ENCODE measurements at regions not wholly inside any gene's neighbourhood (a gene's known extent, or its start where the extent isn't known, plus 50 kb on each side); places are given as distances from the start of the nearest gene placed in this dataset.
"Not testable (repeated sequence)": the region's sequence is repeated elsewhere in the genome, so short reads cannot be mapped to it uniquely, and the experiment has no call there.

- DNase-seq = no peak
Measured at GRCh38 chr6:139701003-139701402, 326.6 kb upstream of the CITED2 start.

GRCh38 chr6:139699911-139700310 is 325.5 kb upstream of the CITED2 start:
- no peak for DNase-seq

GRCh38 chr6:139699335-139699734 is 324.9 kb upstream of the CITED2 start:
- no peak for DNase-seq

GRCh38 chr6:139698526-139699176 is 324.2 kb upstream of the CITED2 start:
- no peak for DNase-seq

GRCh38 chr6:139697856-139698255 is 323.4 kb upstream of the CITED2 start:
- DNase-seq = not testable (repeated sequence)

GRCh38 chr6:139696991-139697390 is 322.5 kb upstream of the CITED2 start:
- not testable (repeated sequence) for DNase-seq

GRCh38 chr6:139695361-139695760 is 320.9 kb upstream of the CITED2 start:
- no peak for DNase-seq

GRCh38 chr6:139693735-139694134 is 319.3 kb upstream of the CITED2 start:
- no peak for DNase-seq

GRCh38 chr6:139690007-139690406 is 315.6 kb upstream of the CITED2 start:
- no peak for DNase-seq

GRCh38 chr6:139687055-139687454 is 312.6 kb upstream of the CITED2 start:
- no peak for DNase-seq

- DNase-seq = no peak
Measured at GRCh38 chr6:139686308-139686707, 311.9 kb upstream of the CITED2 start.

- DNase-seq = no peak
Measured at GRCh38 chr6:139685009-139685408, 310.6 kb upstream of the CITED2 start.

- DNase-seq = no peak
Measured at GRCh38 chr6:139680819-139681218, 306.4 kb upstream of the CITED2 start.

GRCh38 chr6:139679516-139680179 is 305.2 kb upstream of the CITED2 start:
- DNase-seq = no peak

GRCh38 chr6:139676718-139677117 is 302.3 kb upstream of the CITED2 start:
- DNase-seq = no peak

- no peak for DNase-seq
Measured at GRCh38 chr6:139666284-139666683, 291.8 kb upstream of the CITED2 start.

GRCh38 chr6:139663996-139664395 is 289.5 kb upstream of the CITED2 start:
- no peak for DNase-seq

- no peak for DNase-seq
Measured at GRCh38 chr6:139659711-139660110, 285.3 kb upstream of the CITED2 start.

- no peak for DNase-seq
Measured at GRCh38 chr6:139659196-139659595, 284.7 kb upstream of the CITED2 start.

GRCh38 chr6:139657119-139657518 is 282.7 kb upstream of the CITED2 start:
- no peak for DNase-seq

- DNase-seq = no peak
Measured at GRCh38 chr6:139655783-139656705, 281.6 kb upstream of the CITED2 start.

- no peak for DNase-seq
Measured at GRCh38 chr6:139654888-139655782, 280.7 kb upstream of the CITED2 start.

- DNase-seq = no peak
Measured at GRCh38 chr6:139654309-139654708, 279.9 kb upstream of the CITED2 start.
